Large intestine (tissue), 3 donors: ENCODE measurements at regions not wholly inside any gene's neighbourhood (a gene's known extent, or its start where the extent isn't known, plus 50 kb on each side); places are given as distances from the start of the nearest gene placed in this dataset.

ENCODE experiments used
- DNase-seq, 2 donors: peaks; one replicate each; pipeline versions ENCODE4 v3.0.0 to v3.0.0-alpha.2; 2013
- H3K27ac ChIP-seq: one replicate; pipeline ENCODE4 v1.5.1; 2013; ENCODE audit warnings: low read length
- H3K27me3 ChIP-seq: 2 replicates; pipeline ENCODE4 v1.6.1; 2013; ENCODE audit warnings: low read length; ENCODE audit not compliant: control insufficient read depth, insufficient read depth
- H3K36me3 ChIP-seq: 2 replicates; pipeline ENCODE4 v1.6.1; 2013; ENCODE audit warnings: low read length; ENCODE audit not compliant: control insufficient read depth, insufficient read depth
- H3K4me1 ChIP-seq: one replicate; pipeline ENCODE4 v1.6.1; 2013; ENCODE audit warnings: low read length; ENCODE audit not compliant: control insufficient read depth, insufficient read depth
- H3K4me3 ChIP-seq: one replicate; pipeline ENCODE4 v1.5.1; 2013; ENCODE audit warnings: low read length
- H3K9me3 ChIP-seq: one replicate; pipeline ENCODE4 v1.6.1; 2013; ENCODE audit warnings: mild to moderate bottlenecking, low read depth, low read length, moderate library complexity; ENCODE audit not compliant: control insufficient read depth
- WGBS: methylation state at CpG from one replicate; pipeline ENCODE4 v1.1.5; 2013; ENCODE audit warnings: low lambda C conversion rate; ENCODE audit not compliant: insufficient coverage; 5-methylcytosine and 5-hydroxymethylcytosine counted together

- Histone ChIP-seq H3K4me3 (no peak overlapping the region), H3K4me1 (no peaks in the 10 kb centered on the region), H3K27ac (no peak overlapping the region), H3K9me3 (peaks cover 12% of the 10 kb centered on the region), H3K36me3 (no peaks in the 10 kb centered on the region), H3K27me3 (no peaks in the 10 kb centered on the region)
- WGBS, result 67% methylated on average over 1 of the region's 1 CpG
- no peak for DNase-seq
Measured at GRCh38 chr6:65933390-65933789, 226.4 kb upstream of the EYS start.

DNA sequence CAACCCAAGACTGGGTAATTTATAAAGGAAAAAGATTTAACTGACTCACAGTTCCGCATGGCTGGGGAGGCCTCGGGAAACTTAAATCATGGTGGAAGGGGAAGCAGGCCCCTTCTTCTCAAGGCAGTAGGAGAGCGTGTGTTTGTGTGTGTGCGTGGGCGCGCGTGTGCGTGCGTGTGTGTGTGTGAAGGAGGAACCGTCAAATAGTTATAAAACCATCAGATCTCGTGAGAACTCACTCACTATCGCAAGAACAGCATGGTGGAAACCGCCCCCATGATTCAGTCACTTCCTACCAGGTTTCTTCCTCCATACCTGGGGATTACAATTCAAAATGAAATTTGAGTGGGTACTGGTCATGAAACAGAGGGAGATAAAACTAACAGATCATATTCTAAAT lies 220.1 kb upstream of the EYS start:
- DNase-seq, result no peak
- WGBS, result no CpG with 5 or more reads among the region's 13 CpGs
- no peak overlapping the region for H3K4me3 ChIP-seq
- no peaks in the 10 kb centered on the region for H3K36me3 ChIP-seq
- H3K27me3 ChIP-seq, result no peaks in the 10 kb centered on the region
- H3K4me1 ChIP-seq, result no peaks in the 10 kb centered on the region
- H3K27ac ChIP-seq, result no peak overlapping the region
- peaks cover 12% of the 10 kb centered on the region for H3K9me3 ChIP-seq

DNA sequence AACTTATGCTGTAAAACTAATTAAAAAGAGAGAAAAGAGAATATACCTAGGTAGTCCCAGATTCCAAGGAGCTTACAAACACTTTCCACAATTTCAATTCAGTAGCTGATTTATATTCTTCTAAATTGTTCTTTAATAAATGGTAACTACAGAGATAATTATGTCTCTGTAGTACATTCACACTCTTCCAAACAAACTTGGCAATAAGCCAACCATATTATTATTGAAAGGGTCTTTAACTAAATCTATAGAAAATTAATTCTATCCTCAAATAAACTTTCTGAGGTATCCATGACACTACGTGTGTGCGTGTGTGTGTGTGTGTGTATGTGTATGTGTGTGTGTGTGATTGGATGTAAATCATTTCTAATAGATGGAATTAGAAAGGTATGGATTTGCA lies 217.4 kb upstream of the EYS start:
- Histone ChIP-seq H3K4me3 (no peak overlapping the region), H3K4me1 (no peaks in the 10 kb centered on the region), H3K9me3 (no peaks in the 10 kb centered on the region), H3K27me3 (no peaks in the 10 kb centered on the region), H3K27ac (no peak overlapping the region), H3K36me3 (no peaks in the 10 kb centered on the region)
- DNase-seq, result no peak
- no CpG with 5 or more reads among the region's 2 CpGs for WGBS

- Histone ChIP-seq H3K27ac (no peak overlapping the region), H3K4me3 (no peak overlapping the region), H3K9me3 (no peaks in the 10 kb centered on the region), H3K4me1 (no peaks in the 10 kb centered on the region), H3K36me3 (no peaks in the 10 kb centered on the region), H3K27me3 (no peaks in the 10 kb centered on the region)
- DNase-seq, result no peak
Measured at GRCh38 chr6:65922049-65922448, 215.0 kb upstream of the EYS start.

GRCh38 chr6:65908065-65908464 lies 201.0 kb upstream of the EYS start:
- Histone ChIP-seq H3K4me1 (no peaks in the 10 kb centered on the region), H3K4me3 (no peak overlapping the region), H3K27ac (no peak overlapping the region), H3K36me3 (no peaks in the 10 kb centered on the region), H3K27me3 (no peaks in the 10 kb centered on the region), H3K9me3 (no peaks in the 10 kb centered on the region)
- WGBS, result no CpG with 5 or more reads among the region's 1 CpG
- no peak for DNase-seq

DNA sequence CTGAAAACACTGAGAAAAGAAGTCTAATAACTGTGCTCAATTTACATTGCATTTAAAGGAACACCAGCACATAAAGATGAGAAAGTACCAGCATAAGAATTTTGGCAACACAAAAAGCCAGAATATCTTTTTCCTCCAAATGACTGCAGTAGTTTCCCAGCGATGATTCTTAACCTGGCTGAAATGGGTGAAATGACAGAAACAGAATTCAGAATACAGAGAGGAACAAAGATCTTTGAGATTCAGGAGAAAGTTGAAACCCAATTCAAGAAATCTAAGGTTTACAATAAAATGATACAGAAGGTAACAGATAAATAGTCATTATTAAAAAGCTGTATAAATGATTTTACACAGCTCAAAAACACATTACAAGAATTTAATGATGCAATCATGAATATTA lies 197.0 kb upstream of the EYS start:
- H3K4me3 ChIP-seq, result no peak overlapping the region
- no peaks in the 10 kb centered on the region for H3K27me3 ChIP-seq
- no peak overlapping the region for H3K27ac ChIP-seq
- no peaks in the 10 kb centered on the region for H3K9me3 ChIP-seq
- 80% methylated on average over 1 of the region's 1 CpG for WGBS
- no peaks in the 10 kb centered on the region for H3K36me3 ChIP-seq
- no peak for DNase-seq
- H3K4me1 ChIP-seq, result no peaks in the 10 kb centered on the region

DNA sequence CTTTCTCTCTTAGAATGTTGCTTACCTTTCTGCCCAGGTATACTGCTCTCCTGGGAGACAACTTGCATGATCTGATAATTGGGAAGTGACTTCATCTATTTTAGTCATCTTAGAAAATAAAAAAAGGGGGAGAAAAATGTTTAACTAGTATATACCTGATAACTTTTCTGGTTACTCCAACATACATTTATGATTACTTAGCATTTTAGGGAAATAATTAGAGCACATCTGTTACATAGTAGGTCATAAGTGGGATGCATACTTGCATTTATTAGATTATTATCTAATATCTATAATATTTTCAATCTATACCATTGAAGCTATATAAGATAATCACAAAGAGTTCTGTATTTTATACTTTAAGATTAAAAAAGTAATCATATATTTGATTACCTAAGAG lies 193.9 kb upstream of the EYS start:
- Histone ChIP-seq H3K4me3 (no peak overlapping the region), H3K27ac (no peak overlapping the region), H3K27me3 (no peaks in the 10 kb centered on the region), H3K36me3 (no peaks in the 10 kb centered on the region), H3K4me1 (no peaks in the 10 kb centered on the region), H3K9me3 (no peaks in the 10 kb centered on the region)
- no peak for DNase-seq

GRCh38 chr6:65896140-65896539 lies 189.1 kb upstream of the EYS start:
- H3K4me1 ChIP-seq, result no peaks in the 10 kb centered on the region
- no peak overlapping the region for H3K4me3 ChIP-seq
- WGBS, result no CpG with 5 or more reads among the region's 1 CpG
- H3K27ac ChIP-seq, result no peak overlapping the region
- no peaks in the 10 kb centered on the region for H3K36me3 ChIP-seq
- no peaks in the 10 kb centered on the region for H3K27me3 ChIP-seq
- no peak for DNase-seq
- H3K9me3 ChIP-seq, result no peaks in the 10 kb centered on the region

- WGBS, result 90% methylated on average over 2 of the region's 2 CpGs
- H3K9me3 ChIP-seq, result no peaks in the 10 kb centered on the region
- no peak overlapping the region for H3K4me3 ChIP-seq
- no peaks in the 10 kb centered on the region for H3K36me3 ChIP-seq
- no peaks in the 10 kb centered on the region for H3K27me3 ChIP-seq
- no peaks in the 10 kb centered on the region for H3K4me1 ChIP-seq
- H3K27ac ChIP-seq, result no peak overlapping the region
- DNase-seq, result no peak
Measured at GRCh38 chr6:65876668-65877067, 169.6 kb upstream of the EYS start.

DNA sequence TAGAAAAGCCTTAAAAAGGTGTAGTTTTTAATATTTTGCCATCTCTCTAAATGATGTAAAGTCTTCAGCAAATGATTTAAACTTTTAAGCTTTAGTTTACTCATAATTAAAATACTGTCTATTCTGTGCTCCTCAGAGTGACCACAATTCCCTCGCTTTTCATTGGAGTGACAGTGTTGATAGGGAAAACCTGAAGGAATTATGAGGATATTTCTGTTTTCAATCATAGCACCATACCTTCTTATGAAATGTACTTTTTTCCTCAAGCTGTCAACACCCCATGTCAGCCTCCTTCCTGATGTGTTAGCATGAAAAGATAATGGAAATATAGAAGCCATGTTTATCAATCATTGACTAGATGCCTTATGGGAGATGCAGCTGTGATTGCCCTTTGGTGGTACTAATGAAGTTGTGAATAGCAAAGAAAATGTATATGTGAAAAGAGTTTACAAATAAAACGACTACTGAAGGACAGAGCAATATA lies 145.4 kb upstream of the EYS start:
- H3K36me3 ChIP-seq, result no peaks in the 10 kb centered on the region
- H3K4me3 ChIP-seq, result no peak overlapping the region
- H3K9me3 ChIP-seq, result no peaks in the 10 kb centered on the region
- DNase-seq, result no peak
- 100% methylated on average over 1 of the region's 2 CpGs for WGBS
- no peak overlapping the region for H3K27ac ChIP-seq
- no peaks in the 10 kb centered on the region for H3K4me1 ChIP-seq
- H3K27me3 ChIP-seq, result no peaks in the 10 kb centered on the region

GRCh38 chr6:65830151-65830550 lies 123.1 kb upstream of the EYS start:
- Histone ChIP-seq H3K36me3 (no peaks in the 10 kb centered on the region), H3K27ac (no peak overlapping the region), H3K4me1 (no peaks in the 10 kb centered on the region), H3K27me3 (no peaks in the 10 kb centered on the region), H3K9me3 (no peaks in the 10 kb centered on the region), H3K4me3 (no peak overlapping the region)
- no peak for DNase-seq
